Stimulated activated CD4-positive, alpha-beta T cell treated with anti-CD3 and anti-CD28 coated beads, Interleukin-4, amount 100 ng/mL, for 48 hours (primary cell): ENCODE measurements at regions not wholly inside any gene's neighbourhood (a gene's known extent, or its start where the extent isn't known, plus 50 kb on each side); places are given as distances from the start of the nearest gene placed in this dataset.
"Not testable (repeated sequence)": the region's sequence is repeated elsewhere in the genome, so short reads cannot be mapped to it uniquely, and the experiment has no call there.

Experiments
- DNase-seq, 2 donors: peaks; one replicate each; pipeline ENCODE4 v3.0.0-alpha.2; 2020; ENCODE audit warnings: low read depth in 2 of 2

- DNase-seq, result no peak
Measured at GRCh38 chr6:156451088-156451487, 326.1 kb upstream of the ARID1B start.

- no peak for DNase-seq
Measured at GRCh38 chr6:156450421-156450820, 326.8 kb upstream of the ARID1B start.

DNA sequence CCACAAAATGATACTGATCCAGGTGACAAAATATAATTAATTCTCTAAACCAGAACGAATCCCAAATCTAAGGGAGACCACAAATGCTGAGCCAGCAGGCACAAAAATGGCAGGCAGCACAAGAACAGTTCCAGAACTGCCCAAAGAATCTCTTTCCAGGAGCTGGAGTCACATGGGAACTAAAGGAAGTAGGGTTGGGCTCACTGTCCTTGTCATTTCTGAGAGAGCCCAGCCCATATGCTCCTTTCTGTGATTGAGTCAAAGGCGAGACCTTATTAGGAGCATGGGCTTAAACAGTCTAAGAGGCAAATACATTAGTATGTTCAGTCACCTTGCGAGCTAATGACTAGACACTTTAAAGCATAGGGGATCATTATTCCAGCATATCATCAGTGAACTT, 327.6 kb upstream of the ARID1B start:
- DNase-seq, result no peak

- no peak for DNase-seq
Measured at GRCh38 chr6:156449128-156449527, 328.1 kb upstream of the ARID1B start.

DNA sequence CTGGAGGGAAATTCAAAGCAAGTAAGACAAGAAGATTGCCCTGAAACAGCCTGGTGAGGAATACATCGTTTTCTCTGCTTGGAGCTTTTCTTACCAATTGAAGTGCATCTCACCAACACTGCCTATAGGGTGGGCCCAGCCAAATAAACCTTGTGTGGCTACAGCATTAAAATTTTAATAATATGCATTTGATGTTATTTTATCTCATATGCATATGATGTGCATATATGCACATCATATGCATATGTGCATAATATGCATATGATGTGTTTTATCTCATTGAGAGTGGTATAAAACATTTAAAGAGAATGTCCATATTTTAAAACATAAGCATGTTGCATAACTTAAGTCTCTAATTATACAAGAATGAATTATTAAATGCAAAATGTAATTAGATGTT, 328.6 kb upstream of the ARID1B start:
- no peak for DNase-seq

DNA sequence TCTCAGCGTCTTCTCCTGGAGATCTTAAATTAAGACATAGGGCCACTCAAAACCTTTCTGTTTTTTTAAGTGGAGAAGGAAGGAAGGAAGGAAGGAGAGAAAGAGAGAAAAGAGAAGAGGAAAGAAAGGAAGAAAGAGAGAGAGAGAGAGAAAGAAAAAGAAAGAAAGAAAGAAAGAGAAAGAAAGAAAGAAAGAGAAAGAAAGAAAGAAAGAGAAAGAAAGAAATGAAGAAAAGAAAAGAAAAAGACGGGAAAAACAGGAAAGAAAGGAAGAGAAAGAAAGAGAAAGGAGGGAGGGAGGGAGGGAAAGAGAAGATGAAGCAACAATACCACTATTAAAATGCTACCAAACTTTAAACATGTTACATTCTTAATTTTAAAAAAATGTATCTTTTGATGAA, 336.5 kb upstream of the ARID1B start:
- no peak for DNase-seq

DNA sequence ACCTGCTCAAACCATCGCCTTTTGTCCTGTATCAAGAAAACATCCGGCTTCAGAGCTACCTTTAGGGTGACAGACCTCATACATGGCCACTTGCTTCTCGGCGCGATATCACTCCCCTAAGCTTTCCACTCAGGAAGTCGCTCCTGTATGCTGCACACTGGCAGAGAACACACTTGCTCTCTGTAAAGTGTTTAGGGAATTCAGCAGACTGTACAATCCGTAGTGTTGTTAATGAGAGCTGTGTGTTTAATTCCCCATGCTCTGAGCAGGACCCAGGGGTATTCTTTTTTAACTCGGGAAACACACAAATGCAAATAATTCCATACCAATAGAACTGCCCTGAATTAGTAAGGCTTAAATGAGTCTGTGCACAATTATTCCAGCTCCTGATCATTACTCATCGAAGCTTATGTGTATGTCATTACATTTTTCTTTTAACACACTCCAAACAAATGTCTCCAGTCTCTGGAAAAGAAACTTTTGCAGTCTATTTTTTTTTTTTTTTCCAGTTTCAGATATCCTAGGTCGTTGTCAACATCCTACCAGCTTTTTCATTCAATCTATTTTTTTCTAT, 338.7 kb upstream of the ARID1B start:
- DNase-seq, result no peak

DNA sequence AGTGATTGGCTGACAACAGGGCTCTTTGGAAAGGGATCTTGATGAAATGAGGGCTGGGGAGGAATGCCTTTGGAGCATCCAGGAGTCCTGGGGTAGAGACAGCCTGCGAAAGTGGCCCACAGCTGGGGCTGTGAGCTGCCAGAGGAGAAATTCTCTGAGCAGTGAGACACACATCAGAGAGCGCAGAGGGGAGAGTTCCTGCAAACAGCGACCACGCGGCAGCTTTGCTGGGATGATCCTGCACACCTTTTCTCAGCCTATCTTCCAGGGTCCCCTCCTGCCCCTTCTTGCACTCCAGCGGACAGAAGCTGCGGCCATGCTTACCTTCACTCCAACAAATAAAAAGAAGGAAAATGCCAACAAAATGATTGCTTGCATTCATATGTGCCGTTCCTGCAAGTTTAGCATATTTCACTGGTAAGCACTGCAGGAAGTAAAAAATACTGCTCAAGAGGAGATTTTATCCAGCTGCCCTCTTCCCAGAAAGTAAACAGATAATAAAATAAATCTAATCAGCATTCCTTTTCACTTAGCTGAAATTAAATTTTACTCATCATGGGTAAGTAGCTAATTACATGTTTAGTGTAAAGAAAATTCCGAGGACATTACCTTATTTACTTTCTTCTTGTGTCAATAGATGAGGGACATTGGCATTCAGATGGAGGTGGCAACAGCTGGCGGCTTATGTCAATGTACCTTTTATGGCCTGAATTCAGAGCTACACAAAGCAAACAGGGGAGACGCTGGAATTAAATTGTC, 339.9 kb upstream of the ARID1B start:
- no peak for DNase-seq

DNA sequence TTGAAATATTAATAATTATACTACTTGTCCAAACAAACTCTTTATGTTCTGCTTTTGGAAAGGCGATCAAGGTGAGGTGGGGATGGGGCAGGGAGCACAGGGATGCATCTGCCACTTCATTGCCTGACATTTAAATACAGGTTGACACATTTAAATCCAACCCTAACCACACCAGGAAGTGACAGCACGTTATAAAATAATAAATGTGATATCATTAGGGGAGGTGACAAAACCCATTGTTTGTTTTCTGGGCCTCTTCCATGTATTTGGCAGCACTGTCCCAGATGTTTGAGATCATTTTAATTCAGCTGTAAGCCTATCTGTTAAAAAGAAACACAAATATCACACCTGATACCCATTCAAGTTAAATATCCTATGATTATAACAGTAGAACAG, 342.4 kb upstream of the ARID1B start:
- DNase-seq, result no peak

DNA sequence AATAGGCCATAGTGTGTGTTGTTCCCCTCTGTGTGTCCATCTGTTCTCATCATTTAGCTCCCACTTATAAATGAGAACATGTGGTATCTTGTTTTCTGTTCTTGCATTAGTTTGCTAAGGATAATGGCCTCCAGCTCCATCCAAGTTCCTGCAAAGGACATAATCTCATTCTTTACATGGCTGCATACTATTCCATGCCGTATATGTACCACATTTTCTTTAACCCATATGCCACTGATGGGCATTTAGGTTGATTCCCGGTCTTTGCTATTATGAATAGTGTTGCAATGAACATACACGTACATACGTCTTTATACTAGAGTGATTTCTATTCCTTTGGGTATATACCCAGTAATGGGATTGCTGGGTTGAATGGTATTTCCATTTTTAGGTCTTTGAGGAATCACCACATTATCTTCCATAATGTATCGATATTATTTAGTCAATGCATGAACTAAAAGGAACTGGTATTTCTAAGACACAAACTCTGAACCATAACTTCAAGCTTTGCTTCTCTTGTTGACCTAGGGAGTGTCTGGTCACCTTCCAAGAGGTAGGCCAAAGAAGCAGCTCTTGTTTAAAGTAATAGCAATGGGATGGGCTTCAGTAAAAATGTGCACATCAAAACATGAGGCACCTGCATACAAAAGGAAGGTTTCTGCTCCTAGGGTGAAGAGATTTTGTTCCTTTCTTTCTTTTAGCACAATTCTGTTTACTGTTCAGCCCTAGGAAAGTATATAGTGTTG, 343.0 kb upstream of the ARID1B start:
- no peak for DNase-seq

DNA sequence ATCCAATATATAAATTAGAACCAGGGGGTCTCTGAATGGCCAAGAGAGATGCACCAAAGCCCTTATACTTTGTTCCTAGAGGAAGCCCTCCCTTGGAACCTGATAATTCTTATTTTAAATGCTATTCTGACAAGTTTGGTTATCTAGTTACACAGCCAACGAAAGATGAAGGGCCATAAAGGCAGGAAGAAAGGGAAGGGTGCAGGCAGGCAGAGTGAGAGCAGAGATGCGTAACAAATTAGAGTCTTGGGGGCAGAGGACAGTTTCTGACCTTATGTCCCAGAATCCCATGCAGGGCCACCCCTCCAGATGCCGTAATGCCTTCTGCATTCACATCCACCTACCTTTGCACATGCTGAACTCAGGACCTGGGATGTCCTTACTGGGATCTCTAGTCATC, 344.6 kb upstream of the ARID1B start:
- no peak for DNase-seq

- DNase-seq, result no peak
Measured at GRCh38 chr6:156430386-156430785, 346.8 kb upstream of the ARID1B start.

DNA sequence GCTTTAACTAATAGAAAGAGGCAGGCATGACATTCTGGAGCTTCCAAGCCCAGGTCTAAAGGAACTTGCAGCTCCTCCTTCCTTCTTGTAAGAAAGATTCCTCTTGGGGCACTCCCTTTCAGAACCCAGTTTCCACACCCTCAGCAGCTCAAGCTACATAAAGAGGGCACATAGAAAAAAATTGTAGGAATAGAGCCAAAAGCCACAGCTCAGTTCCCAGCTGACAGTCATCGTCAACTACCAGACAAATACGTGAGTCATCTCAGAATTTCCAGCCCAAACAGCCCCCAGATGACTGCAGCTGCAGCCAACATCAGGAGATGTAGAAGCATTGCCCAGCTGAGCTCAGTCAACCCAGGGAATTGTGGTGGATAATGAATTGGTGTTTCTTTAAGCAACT, 349.8 kb upstream of the ARID1B start:
- no peak for DNase-seq

- DNase-seq, result no peak
Measured at GRCh38 chr6:156425359-156426020, 351.7 kb upstream of the ARID1B start.

GRCh38 chr6:156423829-156424228, 353.3 kb upstream of the ARID1B start:
- no peak for DNase-seq

DNA sequence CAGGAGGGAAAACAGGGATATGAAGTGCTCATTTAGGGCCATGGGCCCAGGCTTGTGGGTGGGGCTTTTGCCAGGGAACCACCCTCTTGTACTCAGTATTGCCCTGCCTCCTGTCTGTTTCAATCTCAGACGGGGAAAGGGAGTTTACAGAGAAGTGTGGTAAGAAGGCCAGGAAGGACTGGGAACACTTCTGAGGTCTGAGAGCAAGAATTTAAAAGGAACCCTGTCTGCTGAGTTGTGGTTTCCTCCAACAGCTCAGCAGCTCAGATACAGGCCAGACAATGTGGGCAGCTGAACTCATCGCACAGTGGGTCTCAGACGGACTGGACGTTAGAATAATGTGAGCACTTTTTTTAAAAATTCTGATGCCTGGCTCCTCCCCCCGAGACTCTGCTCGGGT, 354.1 kb upstream of the ARID1B start:
- DNase-seq, result no peak

- DNase-seq, result no peak
Measured at GRCh38 chr6:156421933-156422332, 355.2 kb upstream of the ARID1B start.

DNA sequence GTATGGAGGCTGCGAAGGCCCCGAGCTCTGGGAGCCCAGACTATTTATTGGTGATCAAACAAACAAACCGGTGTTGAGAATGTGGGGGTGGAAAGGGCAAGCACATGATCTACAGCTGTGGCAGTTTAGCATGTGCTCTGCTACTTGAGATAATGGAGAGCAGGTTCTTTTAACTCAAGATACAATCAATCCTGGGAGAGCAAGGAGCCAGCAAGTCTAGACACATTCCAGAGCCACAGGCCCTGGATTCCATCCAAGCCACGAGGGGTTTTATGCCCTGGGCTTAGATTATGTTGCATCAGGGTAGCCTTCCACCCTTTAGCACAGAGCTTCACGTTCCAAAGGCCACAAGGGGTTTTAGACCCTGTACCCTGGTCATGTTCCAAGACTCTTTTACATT, 355.9 kb upstream of the ARID1B start:
- DNase-seq, result not testable (repeated sequence)

- no peak for DNase-seq
Measured at GRCh38 chr6:156420172-156420993, 356.8 kb upstream of the ARID1B start.

DNA sequence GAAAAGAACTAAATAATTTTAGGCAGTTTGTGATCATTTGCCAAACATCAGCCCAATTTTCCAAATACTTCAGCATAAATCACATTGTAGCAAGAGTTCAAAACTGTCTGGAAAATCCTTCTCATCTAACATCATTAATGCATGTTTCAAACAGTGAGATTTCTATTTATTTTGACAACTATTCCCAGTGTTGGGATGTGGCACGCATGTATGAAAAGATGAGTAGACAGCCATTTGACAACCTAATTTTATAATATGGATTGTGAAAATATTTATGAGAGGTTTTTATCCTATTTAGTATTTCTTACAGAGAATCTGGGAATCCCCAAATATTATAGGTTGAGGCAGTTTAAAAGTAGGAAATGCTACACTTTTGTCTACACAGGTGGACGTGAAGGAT, 357.6 kb upstream of the ARID1B start:
- DNase-seq, result no peak

- no peak for DNase-seq
Measured at GRCh38 chr6:156418253-156418652, 358.9 kb upstream of the ARID1B start.

GRCh38 chr6:156416391-156416790, 360.8 kb upstream of the ARID1B start:
- no peak for DNase-seq
